ENCODE measurements at regions not wholly inside any gene's neighbourhood (a gene's known extent, or its start where the extent isn't known, plus 50 kb on each side); places are given as distances from the start of the nearest gene placed in this dataset.

DNA sequence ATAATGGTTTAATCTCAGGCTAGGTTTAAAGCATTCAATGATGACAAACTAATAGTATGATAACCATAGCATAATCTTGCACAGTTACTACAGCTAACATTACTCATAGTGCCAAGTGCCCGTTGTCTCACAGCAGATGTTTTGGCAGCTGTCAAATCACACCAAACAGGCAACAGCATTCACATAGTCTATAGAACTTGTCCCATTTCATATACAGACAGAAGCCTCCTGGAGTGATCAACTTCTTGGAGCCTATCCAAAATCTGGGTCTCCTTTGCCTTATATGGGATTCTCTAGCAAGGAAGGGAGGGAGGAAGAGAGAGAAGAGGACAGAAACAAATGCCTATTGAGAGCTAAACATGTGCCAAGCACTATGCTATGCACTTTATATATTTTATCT is 250.6 kb upstream of the ZP4 start:
- DNase-seq (ENCODE audit: low spot score): no peak
- TF ChIP-seq ZBTB33 (IDR thresholded peaks at IDR 0.05) (no peak), YY1 (IDR thresholded peaks at IDR 0.05) (no peak), HNF4G (IDR thresholded peaks at IDR 0.05) (no peak), TAF1 (conservative IDR thresholded peaks at IDR 0.05) (no peak), GABPA (IDR thresholded peaks at IDR 0.05 in 1 of 2, conservative IDR thresholded peaks at IDR 0.05 in 1 of 2) (no peak), RXRA (IDR thresholded peaks at IDR 0.05) (no peak), SP1 (IDR thresholded peaks at IDR 0.05) (no peak), NR2F2 (IDR thresholded peaks at IDR 0.05) (no peak), FOXA1 (IDR thresholded peaks at IDR 0.05) (no peak), EGR1 (IDR thresholded peaks at IDR 0.05; ENCODE audit: low read depth in 2 of 2) (no peak), JUND (IDR thresholded peaks at IDR 0.05) (no peak), RAD21 (IDR thresholded peaks at IDR 0.05) (no peak), HNF4A (conservative IDR thresholded peaks at IDR 0.05) (no peak), MAX (IDR thresholded peaks at IDR 0.05) (no peak)
- TF ChIP-seq, protein P1, sequence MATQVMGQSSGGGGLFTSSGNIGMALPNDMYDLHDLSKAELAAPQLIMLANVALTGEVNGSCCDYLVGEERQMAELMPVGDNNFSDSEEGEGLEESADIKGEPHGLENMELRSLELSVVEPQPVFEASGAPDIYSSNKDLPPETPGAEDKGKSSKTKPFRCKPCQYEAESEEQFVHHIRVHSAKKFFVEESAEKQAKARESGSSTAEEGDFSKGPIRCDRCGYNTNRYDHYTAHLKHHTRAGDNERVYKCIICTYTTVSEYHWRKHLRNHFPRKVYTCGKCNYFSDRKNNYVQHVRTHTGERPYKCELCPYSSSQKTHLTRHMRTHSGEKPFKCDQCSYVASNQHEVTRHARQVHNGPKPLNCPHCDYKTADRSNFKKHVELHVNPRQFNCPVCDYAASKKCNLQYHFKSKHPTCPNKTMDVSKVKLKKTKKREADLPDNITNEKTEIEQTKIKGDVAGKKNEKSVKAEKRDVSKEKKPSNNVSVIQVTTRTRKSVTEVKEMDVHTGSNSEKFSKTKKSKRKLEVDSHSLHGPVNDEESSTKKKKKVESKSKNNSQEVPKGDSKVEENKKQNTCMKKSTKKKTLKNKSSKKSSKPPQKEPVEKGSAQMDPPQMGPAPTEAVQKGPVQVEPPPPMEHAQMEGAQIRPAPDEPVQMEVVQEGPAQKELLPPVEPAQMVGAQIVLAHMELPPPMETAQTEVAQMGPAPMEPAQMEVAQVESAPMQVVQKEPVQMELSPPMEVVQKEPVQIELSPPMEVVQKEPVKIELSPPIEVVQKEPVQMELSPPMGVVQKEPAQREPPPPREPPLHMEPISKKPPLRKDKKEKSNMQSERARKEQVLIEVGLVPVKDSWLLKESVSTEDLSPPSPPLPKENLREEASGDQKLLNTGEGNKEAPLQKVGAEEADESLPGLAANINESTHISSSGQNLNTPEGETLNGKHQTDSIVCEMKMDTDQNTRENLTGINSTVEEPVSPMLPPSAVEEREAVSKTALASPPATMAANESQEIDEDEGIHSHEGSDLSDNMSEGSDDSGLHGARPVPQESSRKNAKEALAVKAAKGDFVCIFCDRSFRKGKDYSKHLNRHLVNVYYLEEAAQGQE (IDR thresholded peaks at IDR 0.05): no peak
- TF ChIP-seq, protein P2, sequence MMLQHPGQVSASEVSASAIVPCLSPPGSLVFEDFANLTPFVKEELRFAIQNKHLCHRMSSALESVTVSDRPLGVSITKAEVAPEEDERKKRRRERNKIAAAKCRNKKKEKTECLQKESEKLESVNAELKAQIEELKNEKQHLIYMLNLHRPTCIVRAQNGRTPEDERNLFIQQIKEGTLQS (IDR thresholded peaks at IDR 0.05): no peak
- H3K36me3 ChIP-seq (ENCODE audit: control insufficient read depth in 4 of 4, insufficient read depth in 3 of 4, low read depth in 1 of 4, low read length in 3 of 4): no peaks in the 10 kb centered on the region
- H3K27me3 ChIP-seq (ENCODE audit: control insufficient read depth in 4 of 4, insufficient read depth in 4 of 4, low read length in 3 of 4): no peaks in the 10 kb centered on the region
- H3K4me1 ChIP-seq (ENCODE audit: control insufficient read depth in 4 of 4, insufficient read depth in 4 of 4, low read length in 3 of 4): no peaks in the 10 kb centered on the region
- no peaks in the 10 kb centered on the region for H3K9me3 ChIP-seq (ENCODE audit: control insufficient read depth in 4 of 4, low read length in 3 of 4)
- 80% methylated on average over 1 of the region's 1 CpG for WGBS
- H3K27ac ChIP-seq (ENCODE audit: low read depth in 1 of 2, low read length in 2 of 2): no peak overlapping the region
- no peak overlapping the region for H3K4me3 ChIP-seq (ENCODE audit: low read depth in 1 of 3, low read length in 3 of 3)
- no peak overlapping the region for H3K9ac ChIP-seq (ENCODE audit: low read depth in 1 of 2, low read length in 2 of 2)

DNA sequence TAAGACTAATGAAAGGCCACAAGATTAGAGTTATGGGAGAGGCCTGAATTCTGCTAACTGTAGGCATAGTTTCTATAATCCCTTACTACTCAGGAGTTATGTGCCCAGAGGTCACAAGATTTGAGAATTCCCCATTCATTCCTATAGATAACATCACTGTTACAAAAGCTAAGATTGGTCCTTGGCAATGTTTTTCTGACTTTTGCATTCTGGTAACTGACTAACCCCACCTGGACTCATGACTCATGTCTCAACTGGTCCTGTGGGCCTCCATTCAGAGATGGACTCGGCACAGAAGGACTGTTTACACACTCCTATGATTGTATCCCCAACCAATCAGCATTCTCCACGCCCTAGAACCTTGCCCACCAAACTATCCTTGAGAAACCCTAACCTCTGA is 249.0 kb upstream of the ZP4 start:
- Histone ChIP-seq H3K27me3 (ENCODE audit: control insufficient read depth in 4 of 4, insufficient read depth in 4 of 4, low read length in 3 of 4) (no peaks in the 10 kb centered on the region), H3K4me1 (ENCODE audit: control insufficient read depth in 4 of 4, insufficient read depth in 4 of 4, low read length in 3 of 4) (no peaks in the 10 kb centered on the region), H3K4me3 (ENCODE audit: low read depth in 1 of 3, low read length in 3 of 3) (no peak overlapping the region), H3K36me3 (ENCODE audit: control insufficient read depth in 4 of 4, insufficient read depth in 3 of 4, low read depth in 1 of 4, low read length in 3 of 4) (no peaks in the 10 kb centered on the region), H3K27ac (ENCODE audit: low read depth in 1 of 2, low read length in 2 of 2) (no peak overlapping the region), H3K9ac (ENCODE audit: low read depth in 1 of 2, low read length in 2 of 2) (no peak overlapping the region), H3K9me3 (ENCODE audit: control insufficient read depth in 4 of 4, low read length in 3 of 4) (no peaks in the 10 kb centered on the region)
- DNase-seq (ENCODE audit: low spot score): no peak
- WGBS: 36% methylated on average over 2 of the region's 2 CpGs
- TF ChIP-seq FOXA1 (IDR thresholded peaks at IDR 0.05): no peak
- TF ChIP-seq, protein P1 (IDR thresholded peaks at IDR 0.05): no peak
- no peak for TF ChIP-seq CTCF (IDR thresholded peaks at IDR 0.05; ENCODE audit: low read depth, low read length, missing input control)
- TF ChIP-seq EGR1 (IDR thresholded peaks at IDR 0.05; ENCODE audit: low read depth in 2 of 2): no peak
- no peak for TF ChIP-seq NR2F2 (IDR thresholded peaks at IDR 0.05)
- no peak for TF ChIP-seq SP1 (IDR thresholded peaks at IDR 0.05)
- no peak for TF ChIP-seq JUND (IDR thresholded peaks at IDR 0.05)
- TF ChIP-seq YY1 (IDR thresholded peaks at IDR 0.05): no peak
- no peak for TF ChIP-seq ZBTB33 (IDR thresholded peaks at IDR 0.05)
- no peak for TF ChIP-seq RXRA (IDR thresholded peaks at IDR 0.05)
- TF ChIP-seq RAD21 (IDR thresholded peaks at IDR 0.05): no peak
- TF ChIP-seq FOXA2 (IDR thresholded peaks at IDR 0.05): no peak
- TF ChIP-seq MAX (IDR thresholded peaks at IDR 0.05): no peak
- TF ChIP-seq TAF1 (conservative IDR thresholded peaks at IDR 0.05): no peak
- no peak for TF ChIP-seq HNF4G (IDR thresholded peaks at IDR 0.05)
- TF ChIP-seq HNF4A (conservative IDR thresholded peaks at IDR 0.05): no peak
